HG03066 (cell line): ENCODE measurements at regions not wholly inside any gene's neighbourhood (a gene's known extent, or its start where the extent isn't known, plus 50 kb on each side); places are given as distances from the start of the nearest gene placed in this dataset.
"Not testable (repeated sequence)": the region's sequence is repeated elsewhere in the genome, so short reads cannot be mapped to it uniquely, and the experiment has no call there.

Experiments
- ATAC-seq: cut with Tn5 transposase; IDR thresholded peaks from one replicate; pipeline ENCODE4 v1.9.1; 2021; ENCODE audit warnings: low read depth; ENCODE audit not compliant: unreplicated experiment

DNA sequence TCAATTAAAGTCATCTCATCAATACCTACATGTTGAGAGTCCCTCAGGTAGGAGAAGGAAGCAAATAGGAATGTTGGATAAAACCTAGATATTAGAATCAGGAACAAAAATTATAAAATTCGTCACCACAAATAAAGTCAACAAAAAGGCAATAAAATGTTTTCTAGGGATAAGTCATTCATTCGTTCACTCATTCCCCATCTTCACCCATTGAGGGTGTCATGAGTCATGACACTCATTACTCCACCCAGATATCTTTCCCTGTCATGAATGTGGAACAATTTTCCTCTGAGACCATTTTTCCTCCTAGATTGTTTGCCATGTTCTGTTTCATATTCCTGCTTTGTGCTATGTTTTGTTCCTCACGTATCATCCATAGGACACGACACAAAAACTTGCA is 50.9 kb upstream of the OLIG3 start:
- no peak for ATAC-seq

DNA sequence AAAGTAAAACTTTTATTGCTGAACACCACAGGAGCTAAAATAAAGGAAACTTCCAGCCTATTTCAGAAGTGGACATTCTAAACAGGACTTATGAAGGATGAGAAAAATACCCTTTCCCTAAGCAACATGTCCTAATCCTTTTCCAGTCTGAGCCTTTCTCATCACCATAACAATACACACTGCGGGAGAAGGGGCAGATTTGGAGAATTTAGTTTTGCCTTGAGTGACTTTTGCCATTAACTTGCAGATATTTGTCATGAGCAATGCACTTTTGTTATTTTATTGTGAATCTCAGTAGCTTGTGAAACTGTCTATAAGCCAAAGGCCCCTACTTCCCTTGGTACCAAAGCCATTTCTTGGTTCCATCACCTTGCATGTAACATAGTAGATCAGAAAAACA is 53.0 kb upstream of the OLIG3 start:
- no peak for ATAC-seq

- ATAC-seq: no peak
Observed at GRCh38 chr6:137547601-137548000, 53.4 kb upstream of the OLIG3 start.

- ATAC-seq: no peak
Observed at GRCh38 chr6:137549106-137549505, 54.9 kb upstream of the OLIG3 start.

- ATAC-seq: no peak
Observed at GRCh38 chr6:137550535-137550934, 56.3 kb upstream of the OLIG3 start.

GRCh38 chr6:137552146-137552545 is 58.0 kb upstream of the OLIG3 start:
- no peak for ATAC-seq

GRCh38 chr6:137552809-137553208 is 58.6 kb upstream of the OLIG3 start:
- ATAC-seq: no peak

GRCh38 chr6:137559521-137560183 is 65.5 kb upstream of the OLIG3 start:
- ATAC-seq: not testable (repeated sequence)

GRCh38 chr6:137560184-137560563 is 66.0 kb upstream of the OLIG3 start:
- no peak for ATAC-seq

DNA sequence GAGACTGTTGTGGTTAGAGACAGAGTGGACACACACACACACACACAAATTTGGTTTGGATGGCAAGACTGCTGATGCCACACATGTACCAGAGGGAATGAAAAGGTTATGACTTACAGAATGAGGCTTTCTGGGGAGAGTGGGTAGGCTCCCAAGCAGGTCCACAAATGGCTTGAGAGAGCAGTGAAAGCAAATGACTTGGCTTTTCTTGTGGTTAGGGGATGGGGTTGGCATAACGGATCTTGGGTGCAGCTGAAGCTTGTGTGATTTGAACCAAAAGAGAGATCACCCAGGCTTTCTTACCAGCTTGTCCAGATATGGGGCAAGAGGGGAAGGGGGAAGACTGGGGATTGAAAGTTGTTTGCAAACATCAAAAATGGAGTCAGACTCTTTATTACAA is 73.9 kb upstream of the OLIG3 start:
- ATAC-seq: no peak

GRCh38 chr6:137570393-137570792 is 76.2 kb upstream of the OLIG3 start:
- no peak for ATAC-seq

- no peak for ATAC-seq
Observed at GRCh38 chr6:137571854-137572253, 77.7 kb upstream of the OLIG3 start.

- no peak for ATAC-seq
Observed at GRCh38 chr6:137573739-137574138, 79.5 kb upstream of the OLIG3 start.

- no peak for ATAC-seq
Observed at GRCh38 chr6:137579612-137580011, 85.4 kb upstream of the OLIG3 start.

DNA sequence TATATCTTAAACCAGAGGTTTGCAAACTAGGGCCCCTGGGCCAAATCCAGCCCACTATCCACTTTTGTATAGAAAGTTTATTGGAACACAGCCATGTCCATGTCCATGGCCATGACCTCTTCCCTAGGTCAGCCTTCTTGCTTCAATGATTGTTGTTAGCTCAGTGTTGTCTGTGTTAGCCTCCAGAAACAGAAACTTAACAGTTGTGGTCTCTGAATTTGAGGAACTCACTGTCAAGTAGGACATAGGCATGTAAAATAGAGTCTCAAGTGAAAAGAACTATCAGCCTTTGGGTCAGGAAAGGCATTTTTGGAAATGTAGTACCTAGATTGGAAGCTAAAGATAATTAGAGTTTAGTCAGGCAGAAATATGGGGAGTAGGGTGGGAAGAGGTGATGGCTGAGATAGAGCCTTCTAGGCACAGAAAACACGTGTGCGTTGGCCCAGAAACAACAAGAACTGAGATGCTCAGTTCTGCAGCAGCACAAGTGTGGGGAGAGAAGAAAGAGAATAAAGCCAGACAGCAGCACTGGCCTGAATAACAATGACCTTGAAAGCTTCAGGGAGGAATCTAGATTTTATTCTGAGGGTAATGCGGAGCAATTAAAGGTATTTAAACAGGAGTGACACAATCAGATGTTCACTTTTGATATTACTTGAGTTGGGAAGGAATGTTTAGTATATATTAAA is 87.0 kb upstream of the OLIG3 start:
- peak; percentile 78 for ATAC-seq

DNA sequence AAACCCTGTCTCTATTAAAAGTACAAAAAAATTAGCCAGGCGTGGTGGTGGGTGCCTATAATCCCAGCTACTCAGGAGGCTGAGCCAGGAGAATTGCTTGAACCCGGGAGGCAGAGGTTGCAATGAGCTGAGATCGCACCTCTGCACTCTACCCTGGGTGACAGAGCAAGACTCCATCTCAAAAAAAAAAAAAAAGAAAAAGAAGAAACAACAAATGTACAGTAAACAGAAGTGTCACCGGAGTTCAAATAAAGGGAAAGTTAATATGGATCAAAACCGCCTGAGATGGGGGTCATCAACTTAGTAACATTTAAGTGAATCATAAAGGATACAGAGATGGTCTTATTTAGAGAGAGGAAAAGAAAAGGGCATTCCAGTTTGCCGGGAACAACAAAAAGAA is 89.3 kb upstream of the OLIG3 start:
- not testable (repeated sequence) for ATAC-seq

DNA sequence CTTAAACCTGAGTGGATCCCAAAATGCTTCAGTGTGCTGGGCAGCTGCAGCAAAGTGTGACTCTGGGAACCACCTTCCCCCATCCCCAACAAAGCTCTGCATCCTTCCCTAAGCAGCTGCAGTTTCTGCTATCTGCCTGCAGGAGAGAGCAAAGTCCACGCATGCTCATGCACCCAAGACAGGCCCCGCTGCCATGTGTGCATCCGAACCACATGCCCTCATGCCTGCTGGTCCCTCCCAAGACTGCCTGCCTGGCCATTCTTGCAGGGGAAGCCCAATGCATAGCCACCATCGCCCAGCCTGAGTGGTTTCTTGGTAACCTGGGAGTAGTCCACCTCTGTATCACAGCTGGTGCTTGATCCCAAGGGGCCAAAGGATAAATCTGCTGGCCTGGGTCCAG is 94.3 kb upstream of the OLIG3 start:
- no peak for ATAC-seq

DNA sequence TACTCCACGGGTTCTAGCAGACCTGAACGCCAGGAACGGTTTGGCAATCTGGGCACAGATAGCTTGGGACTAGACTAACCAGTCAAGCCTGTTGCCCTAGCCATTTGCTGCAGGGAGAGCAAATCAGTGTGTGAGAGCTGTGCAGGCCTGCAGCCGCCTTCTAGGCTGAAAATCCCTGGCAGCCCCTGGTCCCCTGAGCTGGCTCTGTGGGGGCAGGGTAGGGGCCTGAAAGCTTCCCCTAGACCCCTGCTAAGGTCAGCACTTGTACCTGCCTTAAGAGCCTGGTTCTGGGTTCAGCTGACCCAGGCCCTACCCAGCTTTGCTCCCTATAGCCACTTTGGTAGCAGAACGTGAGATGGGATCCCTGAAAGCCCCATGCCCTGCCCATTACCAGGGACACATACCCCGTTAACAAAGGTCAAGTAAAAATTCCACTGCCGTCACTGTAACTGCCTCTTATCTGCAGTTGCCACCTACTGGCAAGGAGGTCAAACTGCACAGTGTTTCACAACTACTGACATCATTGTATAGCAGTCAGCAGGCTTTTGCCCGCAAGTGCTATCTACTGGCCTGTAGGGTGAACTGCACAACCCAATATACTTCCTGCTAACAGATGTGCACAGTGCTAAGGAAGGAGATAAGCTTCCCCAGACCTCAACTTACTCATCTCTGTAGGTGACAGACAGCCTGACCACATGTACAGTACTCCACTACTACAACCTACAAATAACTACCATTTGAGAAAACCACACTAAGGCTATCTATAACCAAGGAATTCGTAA is 95.1 kb upstream of the OLIG3 start:
- peak; percentile 99 for ATAC-seq

DNA sequence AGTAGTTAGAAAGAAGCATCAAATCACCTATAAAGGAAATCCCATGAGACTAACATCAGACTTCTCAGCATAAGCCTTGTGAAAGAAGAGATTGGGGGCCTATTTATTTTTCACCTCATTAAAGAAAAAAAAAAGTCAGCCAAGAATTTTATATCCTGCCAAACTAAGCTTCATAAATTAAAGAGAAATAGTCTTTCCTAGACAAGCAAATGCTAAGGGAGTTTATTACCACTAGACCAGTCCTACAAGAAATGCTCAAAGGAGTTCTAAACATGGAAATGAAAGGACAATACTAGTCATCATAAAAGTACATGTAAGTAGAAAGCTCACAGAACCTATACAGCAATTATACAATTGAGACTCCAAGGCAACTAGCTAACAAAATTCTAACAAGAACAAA is 96.5 kb upstream of the OLIG3 start:
- ATAC-seq: no peak

DNA sequence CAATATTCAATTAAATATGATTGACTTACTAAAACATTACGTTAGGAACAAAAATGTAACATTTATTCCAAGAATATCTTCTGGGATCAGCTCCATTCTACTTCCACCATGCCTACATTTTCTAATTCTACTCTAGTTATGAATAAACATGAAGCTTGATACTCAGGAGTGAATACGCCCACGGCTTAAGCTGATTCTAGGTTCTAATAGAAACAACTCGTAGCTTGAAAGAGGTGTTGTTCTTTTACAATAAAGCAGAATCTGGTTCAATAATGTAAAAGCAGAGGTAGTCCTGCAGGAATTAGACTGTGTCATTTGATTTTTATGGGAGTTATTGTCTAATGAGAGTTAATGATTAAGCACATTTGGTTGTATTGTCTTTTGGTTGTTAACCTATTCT is 107.3 kb upstream of the OLIG3 start:
- ATAC-seq: no peak

- no peak for ATAC-seq
Observed at GRCh38 chr6:137602313-137603197, 108.4 kb upstream of the OLIG3 start.
